Mesothelial cell of epicardium (in vitro differentiated cells): ENCODE measurements at regions not wholly inside any gene's neighbourhood (a gene's known extent, or its start where the extent isn't known, plus 50 kb on each side); places are given as distances from the start of the nearest gene placed in this dataset.

Experiments used
- DNase-seq, 2 experiments: peaks; one replicate each; pipeline ENCODE4 v3.0.0; 2021; ENCODE audit warnings: low spot score in 2 of 2; ENCODE audit not compliant: unreplicated experiment in 2 of 2
- H3K27ac Mint-ChIP-seq: 2 replicates; pipeline ENCODE4 v1.8.0; 2021; ENCODE audit warnings: mixed read lengths
- H3K27me3 Mint-ChIP-seq: 2 replicates; pipeline ENCODE4 v1.8.0; 2021; ENCODE audit warnings: low read depth, mixed read lengths
- H3K36me3 Mint-ChIP-seq: 2 replicates; pipeline ENCODE4 v1.8.0; 2021; ENCODE audit warnings: mixed read lengths
- H3K4me1 Mint-ChIP-seq: 2 replicates; pipeline ENCODE4 v1.8.0; 2021; ENCODE audit warnings: mixed read lengths
- H3K4me3 Mint-ChIP-seq: 2 replicates; pipeline ENCODE4 v1.8.0; 2021; ENCODE audit warnings: mild to moderate bottlenecking, moderate library complexity, mixed read lengths
- H3K9me3 Mint-ChIP-seq: 2 replicates; pipeline ENCODE4 v1.8.0; 2021; ENCODE audit warnings: mixed read lengths
- CTCF ChIP-seq: fragments of 200-600 bp; sonication (generic); IDR thresholded peaks from one replicate; pipeline ENCODE4 v1.5.0; 2021; ENCODE audit warnings: antibody characterized with exemption; ENCODE audit not compliant: unreplicated experiment

GRCh38 chr14:58721723-58722122 lies 84.0 kb downstream of the DACT1 start:
- H3K4me3 Mint-ChIP-seq: no peak overlapping the region
- no peaks in the 10 kb centered on the region for H3K27me3 Mint-ChIP-seq
- H3K4me1 Mint-ChIP-seq: peaks cover 28% of the 10 kb centered on the region
- H3K36me3 Mint-ChIP-seq: no peaks in the 10 kb centered on the region
- H3K27ac Mint-ChIP-seq: no peak overlapping the region
- no peak for TF ChIP-seq CTCF
- H3K9me3 Mint-ChIP-seq: no peaks in the 10 kb centered on the region
- no peak for DNase-seq

GRCh38 chr14:58722441-58722840 lies 84.7 kb downstream of the DACT1 start:
- no peaks in the 10 kb centered on the region for H3K9me3 Mint-ChIP-seq
- peaks cover 25% of the 10 kb centered on the region for H3K4me1 Mint-ChIP-seq
- no peak for TF ChIP-seq CTCF
- peak overlapping the region; percentile 47 for H3K27ac Mint-ChIP-seq
- DNase-seq: no peak
- no peak overlapping the region for H3K4me3 Mint-ChIP-seq
- no peaks in the 10 kb centered on the region for H3K36me3 Mint-ChIP-seq
- no peaks in the 10 kb centered on the region for H3K27me3 Mint-ChIP-seq

GRCh38 chr14:58724206-58724605 lies 86.4 kb downstream of the DACT1 start:
- Mint-ChIP-seq H3K36me3 (no peaks in the 10 kb centered on the region), H3K4me3 (no peak overlapping the region), H3K27ac (no peak overlapping the region), H3K4me1 (peaks cover 14% of the 10 kb centered on the region), H3K27me3 (no peaks in the 10 kb centered on the region), H3K9me3 (no peaks in the 10 kb centered on the region)
- DNase-seq: no peak
- no peak for TF ChIP-seq CTCF

- no peaks in the 10 kb centered on the region for H3K27me3 Mint-ChIP-seq
- H3K4me3 Mint-ChIP-seq: no peak overlapping the region
- no peak for DNase-seq
- TF ChIP-seq CTCF: no peak
- peaks cover 14% of the 10 kb centered on the region for H3K4me1 Mint-ChIP-seq
- H3K9me3 Mint-ChIP-seq: no peaks in the 10 kb centered on the region
- H3K27ac Mint-ChIP-seq: no peak overlapping the region
- no peaks in the 10 kb centered on the region for H3K36me3 Mint-ChIP-seq
Observed at GRCh38 chr14:58724702-58725101, 86.9 kb downstream of the DACT1 start.

- Mint-ChIP-seq H3K9me3 (no peaks in the 10 kb centered on the region), H3K27me3 (no peaks in the 10 kb centered on the region), H3K4me1 (peaks cover 14% of the 10 kb centered on the region), H3K27ac (peak overlapping the region; percentile 30), H3K36me3 (no peaks in the 10 kb centered on the region), H3K4me3 (no peak overlapping the region)
- TF ChIP-seq CTCF: no peak
- no peak for DNase-seq
Observed at GRCh38 chr14:58725226-58725625, 87.5 kb downstream of the DACT1 start.

- Mint-ChIP-seq H3K9me3 (peaks cover 3% of the 10 kb centered on the region), H3K4me1 (peaks cover 14% of the 10 kb centered on the region), H3K27me3 (no peaks in the 10 kb centered on the region), H3K27ac (peak overlapping the region; percentile 40), H3K4me3 (no peak overlapping the region), H3K36me3 (no peaks in the 10 kb centered on the region)
- DNase-seq: no peak
- no peak for TF ChIP-seq CTCF
Observed at GRCh38 chr14:58725871-58726270, 88.1 kb downstream of the DACT1 start.
